Smooth muscle cell (in vitro differentiated cells): ENCODE measurements at regions not wholly inside any gene's neighbourhood (a gene's known extent, or its start where the extent isn't known, plus 50 kb on each side); places are given as distances from the start of the nearest gene placed in this dataset.

Source experiments
- DNase-seq: peaks from one replicate; lab custom pipeline; 2025; ENCODE audit not compliant: unreplicated experiment; lab: John Stamatoyannopoulos, UW
- H2AFZ ChIP-seq: fragments of 200-600 bp; sonication (generic); 2 replicates; pipeline ENCODE4 v1.6.0; 2016; ENCODE audit warnings: antibody characterized with exemption, low read depth, mild to moderate bottlenecking
- H3F3A ChIP-seq: fragments of 200-600 bp; sonication (generic); 2 replicates; pipeline ENCODE4 v1.6.0; 2017; ENCODE audit warnings: antibody characterized with exemption, low read depth
- H3K27ac ChIP-seq: fragments of 200-600 bp; sonication (generic); 2 replicates; pipeline ENCODE4 v1.5.1; 2016; ENCODE audit warnings: low read depth, mild to moderate bottlenecking
- H3K27me3 ChIP-seq: fragments of 200-600 bp; sonication (generic); 2 replicates; pipeline ENCODE4 v1.6.1; 2016; ENCODE audit warnings: low read depth, mild to moderate bottlenecking
- H3K36me3 ChIP-seq: fragments of 200-600 bp; sonication (generic); 2 replicates; pipeline ENCODE4 v1.5.1; 2016; ENCODE audit warnings: low read depth
- H3K4me1 ChIP-seq: fragments of 200-600 bp; sonication (generic); 2 replicates; pipeline ENCODE4 v1.5.1; 2016; ENCODE audit warnings: low read depth
- H3K4me2 ChIP-seq: fragments of 200-600 bp; sonication (generic); 2 replicates; pipeline ENCODE4 v1.6.0; 2016; ENCODE audit warnings: mild to moderate bottlenecking
- H3K4me3 ChIP-seq: fragments of 200-600 bp; sonication (generic); 2 replicates; pipeline ENCODE4 v1.5.1; 2016; ENCODE audit warnings: mild to moderate bottlenecking
- H3K79me2 ChIP-seq: fragments of 200-600 bp; sonication (generic); 2 replicates; pipeline ENCODE4 v1.6.0; 2016; ENCODE audit warnings: low read depth, mild to moderate bottlenecking
- H3K9ac ChIP-seq: fragments of 200-600 bp; sonication (generic); 2 replicates; pipeline ENCODE4 v1.6.0; 2016; ENCODE audit warnings: low read depth
- H3K9me3 ChIP-seq: fragments of 200-600 bp; sonication (generic); replicated peaks from 2 replicates; pipeline ENCODE4 v1.5.1; 2016; ENCODE audit warnings: low read depth
- H4K20me1 ChIP-seq: fragments of 200-600 bp; sonication (generic); 2 replicates; pipeline ENCODE4 v1.6.0; 2016; ENCODE audit warnings: low read depth
- WGBS: methylation state at CpG from one replicate; pipeline ENCODE4 v1.1.7; 2016; ENCODE audit warnings: low lambda C conversion rate; 5-methylcytosine and 5-hydroxymethylcytosine counted together
- TF ChIP-seq, protein P1 (sequence below): fragments of 200-600 bp; sonication (generic); IDR thresholded peaks from 2 replicates; pipeline ENCODE4 v1.5.1; 2017; ENCODE audit warnings: borderline replicate concordance, mild to moderate bottlenecking, antibody characterized with exemption; ENCODE audit not compliant: insufficient read depth, poor library complexity, severe bottlenecking

DNA sequence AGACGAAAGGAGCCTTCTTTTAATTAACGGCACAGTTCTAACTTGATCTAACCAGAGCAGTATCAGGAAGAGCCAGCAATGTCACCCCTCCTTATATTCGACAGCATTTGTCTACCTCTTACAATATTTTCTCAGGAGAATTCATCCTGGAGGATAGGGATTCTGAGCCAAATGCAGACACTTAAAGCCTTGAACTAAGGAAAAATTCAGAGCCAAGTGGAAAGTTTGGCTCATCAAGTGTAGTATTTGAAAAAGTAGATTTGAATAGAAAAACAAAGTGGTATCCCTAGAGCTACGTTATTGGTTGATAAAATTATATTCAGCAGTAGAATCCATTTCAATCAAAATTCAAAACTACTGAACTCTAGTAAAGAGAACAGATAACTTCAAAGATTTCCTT is 732.0 kb upstream of the ADGRL2 start:
- H3K4me3 ChIP-seq, result no peak overlapping the region
- no peaks in the 10 kb centered on the region for H3K36me3 ChIP-seq
- H3F3A ChIP-seq, result no peaks in the 10 kb centered on the region
- H3K79me2 ChIP-seq, result no peaks in the 10 kb centered on the region
- H3K9ac ChIP-seq, result no peak overlapping the region
- 92% methylated on average over 4 of the region's 4 CpGs for WGBS
- H2AFZ ChIP-seq, result no peak overlapping the region
- no peak for DNase-seq
- no peaks in the 10 kb centered on the region for H3K4me1 ChIP-seq
- no peaks in the 10 kb centered on the region for H3K9me3 ChIP-seq
- H3K27me3 ChIP-seq, result no peaks in the 10 kb centered on the region
- H3K4me2 ChIP-seq, result no peak overlapping the region
- no peaks in the 10 kb centered on the region for H4K20me1 ChIP-seq
- no peak overlapping the region for H3K27ac ChIP-seq
- TF ChIP-seq, protein P1, sequence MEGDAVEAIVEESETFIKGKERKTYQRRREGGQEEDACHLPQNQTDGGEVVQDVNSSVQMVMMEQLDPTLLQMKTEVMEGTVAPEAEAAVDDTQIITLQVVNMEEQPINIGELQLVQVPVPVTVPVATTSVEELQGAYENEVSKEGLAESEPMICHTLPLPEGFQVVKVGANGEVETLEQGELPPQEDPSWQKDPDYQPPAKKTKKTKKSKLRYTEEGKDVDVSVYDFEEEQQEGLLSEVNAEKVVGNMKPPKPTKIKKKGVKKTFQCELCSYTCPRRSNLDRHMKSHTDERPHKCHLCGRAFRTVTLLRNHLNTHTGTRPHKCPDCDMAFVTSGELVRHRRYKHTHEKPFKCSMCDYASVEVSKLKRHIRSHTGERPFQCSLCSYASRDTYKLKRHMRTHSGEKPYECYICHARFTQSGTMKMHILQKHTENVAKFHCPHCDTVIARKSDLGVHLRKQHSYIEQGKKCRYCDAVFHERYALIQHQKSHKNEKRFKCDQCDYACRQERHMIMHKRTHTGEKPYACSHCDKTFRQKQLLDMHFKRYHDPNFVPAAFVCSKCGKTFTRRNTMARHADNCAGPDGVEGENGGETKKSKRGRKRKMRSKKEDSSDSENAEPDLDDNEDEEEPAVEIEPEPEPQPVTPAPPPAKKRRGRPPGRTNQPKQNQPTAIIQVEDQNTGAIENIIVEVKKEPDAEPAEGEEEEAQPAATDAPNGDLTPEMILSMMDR, result no peak

DNA sequence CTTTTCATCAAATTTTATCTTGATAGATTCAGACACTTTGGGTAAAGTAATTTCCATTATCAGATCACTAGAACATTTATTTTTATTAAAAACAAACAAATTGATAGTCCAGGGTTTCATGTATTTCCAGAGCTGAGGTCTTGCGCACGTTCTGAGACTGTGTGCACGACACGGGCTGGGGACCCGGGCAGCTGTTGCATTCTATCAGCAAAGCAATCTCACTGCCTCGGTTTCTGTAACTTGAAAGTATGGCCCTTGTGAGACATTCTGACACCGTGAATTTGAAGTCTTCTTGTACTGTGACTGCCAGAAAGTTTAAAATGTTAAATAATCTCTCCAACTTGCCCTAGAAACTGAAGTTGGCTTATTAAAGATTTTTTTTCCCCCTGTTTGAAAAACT is 746.9 kb upstream of the ADGRL2 start:
- no peak overlapping the region for H2AFZ ChIP-seq
- no peaks in the 10 kb centered on the region for H3K36me3 ChIP-seq
- H3K4me2 ChIP-seq, result no peak overlapping the region
- H3K4me1 ChIP-seq, result no peaks in the 10 kb centered on the region
- no peak overlapping the region for H3K4me3 ChIP-seq
- H4K20me1 ChIP-seq, result no peaks in the 10 kb centered on the region
- WGBS, result 77% methylated on average over 7 of the region's 7 CpGs
- no peaks in the 10 kb centered on the region for H3K9me3 ChIP-seq
- no peaks in the 10 kb centered on the region for H3F3A ChIP-seq
- no peak overlapping the region for H3K9ac ChIP-seq
- no peaks in the 10 kb centered on the region for H3K27me3 ChIP-seq
- H3K27ac ChIP-seq, result no peak overlapping the region
- TF ChIP-seq, protein P1, result no peak
- DNase-seq, result no peak
- no peaks in the 10 kb centered on the region for H3K79me2 ChIP-seq

DNA sequence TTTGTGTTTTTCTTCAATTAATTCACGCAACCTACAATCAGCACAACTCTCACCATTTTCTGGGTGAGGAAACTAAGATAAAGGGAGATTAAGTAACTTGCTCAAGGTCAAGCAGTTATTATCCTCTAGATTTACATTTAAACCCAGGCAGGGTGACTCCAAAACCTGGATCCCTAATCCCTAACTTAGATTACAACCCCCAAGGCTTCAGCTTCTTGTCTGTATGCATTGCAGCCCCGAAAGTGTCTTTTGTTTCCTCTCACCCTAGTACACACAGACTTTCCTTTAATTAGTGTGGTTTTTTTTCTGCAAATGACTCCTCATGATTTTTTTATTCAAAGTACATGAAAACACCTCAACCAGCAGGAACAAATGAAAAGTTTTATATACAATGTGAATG is 748.6 kb upstream of the ADGRL2 start:
- WGBS, result 90% methylated on average over 2 of the region's 2 CpGs
- no peaks in the 10 kb centered on the region for H3K4me1 ChIP-seq

DNA sequence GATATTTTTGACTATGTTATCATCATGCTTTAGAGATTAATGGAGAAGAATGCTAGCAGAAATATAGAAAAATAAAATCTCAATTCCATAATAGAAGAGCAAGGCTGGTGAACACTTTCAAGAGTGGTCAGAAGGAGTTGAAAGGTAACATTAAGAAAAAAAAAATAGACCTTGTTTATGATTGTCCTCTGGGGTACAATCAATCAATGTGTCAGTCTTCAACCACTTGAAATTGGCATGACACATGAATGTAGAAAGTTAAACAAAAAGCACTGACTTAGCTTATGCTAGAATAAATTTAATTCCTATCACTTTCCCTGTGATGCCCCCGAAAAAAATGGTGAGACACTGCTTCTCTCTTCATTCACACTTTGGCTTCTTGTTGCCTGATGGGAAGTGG is 750.3 kb upstream of the ADGRL2 start:
- DNase-seq, result no peak
- Histone ChIP-seq H3K27me3 (no peaks in the 10 kb centered on the region), H4K20me1 (no peaks in the 10 kb centered on the region), H3K9me3 (no peaks in the 10 kb centered on the region), H3K4me2 (no peak overlapping the region), H3K36me3 (no peaks in the 10 kb centered on the region), H3K79me2 (no peaks in the 10 kb centered on the region), H3K27ac (no peak overlapping the region), H3K9ac (no peak overlapping the region), H3K4me1 (no peaks in the 10 kb centered on the region), H3K4me3 (no peak overlapping the region), H2AFZ (no peak overlapping the region), H3F3A (no peaks in the 10 kb centered on the region)
- 79% methylated on average over 1 of the region's 1 CpG for WGBS
- TF ChIP-seq, protein P1, result no peak

More for the DNA sequence above, 748.6 kb upstream of the ADGRL2 start:
- Histone ChIP-seq H3F3A (no peaks in the 10 kb centered on the region), H3K27me3 (no peaks in the 10 kb centered on the region), H3K9ac (no peak overlapping the region), H3K9me3 (no peaks in the 10 kb centered on the region), H3K4me3 (no peak overlapping the region), H3K4me2 (no peak overlapping the region), H3K36me3 (no peaks in the 10 kb centered on the region), H4K20me1 (no peaks in the 10 kb centered on the region), H2AFZ (no peak overlapping the region), H3K27ac (no peak overlapping the region), H3K79me2 (no peaks in the 10 kb centered on the region)
- TF ChIP-seq, protein P1, result no peak
- no peak for DNase-seq
